SK-N-DZ (cell line): ENCODE measurements at regions not wholly inside any gene's neighbourhood (a gene's known extent, or its start where the extent isn't known, plus 50 kb on each side); places are given as distances from the start of the nearest gene placed in this dataset.

Experiments
- DNase-seq: peaks from one replicate; pipeline ENCODE4 v3.0.0-alpha.2; 2015; ENCODE audit warnings: low spot score

GRCh38 chr5:106907979-106908378, 762.8 kb downstream of the EFNA5 start:
- no peak for DNase-seq

- DNase-seq, result no peak
Measured at GRCh38 chr5:106906199-106906598, 764.5 kb downstream of the EFNA5 start.

DNA sequence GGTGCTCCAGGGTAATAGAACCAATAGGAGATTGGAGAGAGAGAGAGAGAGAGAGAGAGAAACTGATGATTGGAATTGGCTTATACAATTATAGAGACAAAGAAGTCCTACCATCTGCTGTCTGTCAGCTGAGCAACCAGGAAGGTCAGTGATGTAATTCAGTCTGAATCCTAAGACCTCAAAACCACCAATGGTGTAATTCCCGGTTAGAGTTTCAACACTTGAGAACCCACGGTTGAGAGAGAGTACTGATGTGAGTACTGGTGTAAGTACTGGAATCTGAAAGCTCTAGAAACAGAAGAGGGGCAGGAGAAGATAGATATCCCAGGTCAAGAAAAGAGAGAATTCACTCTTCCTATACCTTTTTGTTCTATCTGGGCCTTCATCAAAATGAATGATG, 775.8 kb downstream of the EFNA5 start:
- DNase-seq, result no peak

GRCh38 chr5:106882035-106882434, 788.7 kb downstream of the EFNA5 start:
- DNase-seq, result no peak

GRCh38 chr5:106880656-106881055, 790.1 kb downstream of the EFNA5 start:
- DNase-seq, result no peak

DNA sequence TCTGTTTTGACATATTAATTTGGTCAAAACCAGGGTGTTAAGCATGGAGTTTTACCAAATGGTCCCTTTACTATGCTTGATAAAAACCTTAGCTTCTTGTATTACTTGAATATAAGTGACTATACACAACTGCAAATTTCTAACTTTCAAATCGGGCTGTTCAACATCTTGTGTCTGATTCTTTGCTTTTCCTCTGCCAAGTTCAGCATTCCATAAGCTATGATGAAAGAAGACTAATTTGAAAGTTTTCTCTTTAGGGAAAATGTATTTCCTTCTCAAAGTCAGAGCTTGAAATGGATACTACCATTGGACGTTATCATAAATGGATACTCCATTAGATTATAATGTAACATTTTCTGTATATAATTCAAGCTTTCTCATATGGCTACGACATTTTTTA, 792.9 kb downstream of the EFNA5 start:
- DNase-seq, result no peak

- DNase-seq, result no peak
Measured at GRCh38 chr5:106876665-106877194, 794.0 kb downstream of the EFNA5 start.

- no peak for DNase-seq
Measured at GRCh38 chr5:106876298-106876622, 794.5 kb downstream of the EFNA5 start.

DNA sequence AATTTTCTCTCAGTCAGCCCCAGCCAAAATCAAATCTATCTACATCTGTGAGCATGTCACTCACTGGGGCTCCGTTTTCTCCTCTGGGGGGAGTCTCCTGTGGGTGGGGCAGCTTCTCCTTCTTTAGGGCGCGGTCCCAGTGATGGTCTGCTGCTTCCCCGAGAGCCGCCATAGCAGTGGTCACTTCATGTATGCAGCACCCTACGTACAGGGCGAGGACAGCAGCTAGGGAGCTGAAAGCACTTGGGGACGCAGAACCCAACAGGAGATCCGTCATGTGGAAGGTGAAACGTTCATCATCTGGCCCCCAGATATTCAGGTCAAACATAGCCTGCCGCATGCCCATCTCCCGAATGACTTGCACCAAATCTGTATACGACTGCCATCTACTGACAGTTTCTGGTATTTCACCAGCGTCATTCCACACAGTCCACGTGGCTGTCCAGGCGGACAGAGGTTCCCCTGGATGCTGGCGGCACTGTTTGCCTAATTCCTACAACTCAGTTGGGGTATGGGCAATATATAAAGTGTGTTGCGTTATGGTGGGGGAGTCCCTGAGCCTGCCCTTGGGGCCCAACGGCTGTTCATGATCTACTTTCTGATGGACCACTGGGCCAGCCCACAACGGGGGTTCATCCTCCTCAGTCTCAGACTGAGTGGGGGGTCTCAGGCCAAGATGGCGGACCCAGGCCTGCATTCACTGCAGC, 795.0 kb downstream of the EFNA5 start:
- DNase-seq, result no peak

DNA sequence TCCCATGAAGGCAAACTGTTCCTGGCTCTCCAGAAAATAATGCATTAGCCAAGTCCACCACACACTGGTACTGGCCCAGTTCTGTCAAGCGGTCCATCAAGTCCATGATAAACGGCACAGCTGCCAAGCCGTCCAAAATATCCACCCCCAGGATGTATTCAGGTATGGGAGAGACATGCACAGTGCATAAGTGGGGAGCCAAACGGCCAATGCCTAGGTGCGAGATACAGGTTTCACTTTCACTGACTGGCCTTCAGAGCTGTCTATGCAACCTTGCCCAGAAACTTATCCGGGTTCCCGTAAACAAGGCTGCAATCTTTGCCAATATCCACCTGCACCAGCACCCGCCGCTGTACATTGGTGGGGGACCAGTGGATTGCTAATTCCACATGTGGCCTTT, 795.8 kb downstream of the EFNA5 start:
- no peak for DNase-seq

DNA sequence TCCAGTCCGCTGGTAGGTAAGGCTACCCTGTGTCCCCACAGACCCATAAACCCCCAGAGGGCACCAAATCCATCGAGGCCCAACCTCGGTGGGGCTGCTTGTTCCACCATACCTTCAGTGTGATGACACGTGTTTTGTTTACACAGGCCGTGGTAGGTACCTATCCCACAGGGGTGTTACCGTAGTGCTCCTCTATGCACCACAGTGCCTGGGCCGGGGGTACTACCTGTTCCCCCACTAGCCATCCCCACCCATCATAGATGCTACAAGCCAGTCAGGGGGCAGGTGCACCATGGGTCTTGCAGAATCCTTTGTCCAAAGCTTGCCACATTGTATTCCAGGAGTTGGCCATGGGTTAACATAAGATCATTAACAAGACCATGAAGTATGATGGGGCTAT, 796.2 kb downstream of the EFNA5 start:
- DNase-seq, result no peak

- DNase-seq, result no peak
Measured at GRCh38 chr5:106873568-106873967, 797.2 kb downstream of the EFNA5 start.

DNA sequence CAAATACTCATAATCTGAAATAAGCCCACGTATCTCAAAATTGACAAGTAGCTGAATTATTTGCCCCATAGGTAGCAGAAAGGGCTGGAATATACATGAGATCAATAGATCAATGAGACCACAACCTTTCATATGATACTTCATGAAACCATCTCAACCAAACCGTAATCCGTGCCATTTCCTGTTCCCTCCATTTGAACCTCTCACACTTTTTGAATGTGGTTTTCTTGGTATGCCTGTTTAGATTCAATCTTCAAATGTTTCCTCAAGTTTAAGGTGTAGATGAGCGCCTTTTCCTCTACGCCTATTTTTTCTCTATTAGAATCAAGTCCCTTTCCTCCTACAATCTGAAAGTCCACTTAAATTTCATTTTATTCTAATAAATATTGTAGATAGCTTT, 805.5 kb downstream of the EFNA5 start:
- no peak for DNase-seq

GRCh38 chr5:106862450-106863193, 808.1 kb downstream of the EFNA5 start:
- peak; percentile 13 for DNase-seq

DNA sequence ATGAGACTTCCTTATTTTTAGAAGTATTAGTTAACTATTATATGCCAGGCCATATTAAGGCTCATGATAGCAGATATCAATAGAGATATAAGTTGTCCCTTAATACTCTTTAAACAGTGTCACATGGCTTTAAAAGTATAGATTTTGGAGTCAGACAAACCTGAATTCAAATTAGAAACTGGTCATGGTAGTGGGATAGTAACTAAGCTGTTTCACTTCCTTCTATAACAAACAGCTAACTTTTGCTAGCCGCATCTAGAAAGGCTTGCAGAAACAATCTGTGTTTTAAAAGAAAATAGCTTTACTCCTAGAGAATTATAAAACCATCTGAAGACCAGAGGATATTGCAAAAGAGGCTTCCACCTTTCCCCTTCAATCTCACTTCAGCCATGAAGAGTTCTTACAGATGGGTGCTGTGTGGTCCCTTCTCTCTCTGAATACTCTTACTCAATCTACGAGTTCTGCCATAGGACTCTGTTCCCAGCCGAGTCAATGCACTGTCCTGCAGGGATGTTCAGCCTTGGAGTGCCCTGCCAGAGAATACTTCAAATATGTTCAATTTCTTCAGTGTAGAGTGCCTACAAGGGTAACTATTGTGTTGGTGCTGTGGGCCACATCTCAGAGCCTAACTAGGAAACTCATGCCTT, 810.2 kb downstream of the EFNA5 start:
- no peak for DNase-seq

GRCh38 chr5:106858616-106859015, 812.1 kb downstream of the EFNA5 start:
- DNase-seq, result no peak

DNA sequence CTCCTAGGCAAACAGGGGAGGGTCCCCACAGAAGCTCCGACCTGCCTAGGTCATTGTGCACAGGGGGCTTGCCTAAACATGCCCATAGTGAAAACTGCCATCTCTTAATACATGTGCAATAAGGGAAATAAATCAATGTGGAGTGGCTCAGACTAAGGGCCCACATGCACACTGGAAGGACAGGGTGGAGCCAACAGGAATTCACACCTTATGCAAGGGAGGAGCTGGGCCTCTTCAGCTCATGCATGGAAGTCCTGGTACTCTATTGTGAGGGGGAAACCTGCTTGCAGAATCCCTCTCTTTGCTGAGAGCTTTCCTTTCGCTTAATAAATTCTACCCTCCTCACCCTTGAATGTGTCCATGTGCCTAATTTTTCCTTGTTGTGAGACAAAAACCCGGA, 815.8 kb downstream of the EFNA5 start:
- no peak for DNase-seq

DNA sequence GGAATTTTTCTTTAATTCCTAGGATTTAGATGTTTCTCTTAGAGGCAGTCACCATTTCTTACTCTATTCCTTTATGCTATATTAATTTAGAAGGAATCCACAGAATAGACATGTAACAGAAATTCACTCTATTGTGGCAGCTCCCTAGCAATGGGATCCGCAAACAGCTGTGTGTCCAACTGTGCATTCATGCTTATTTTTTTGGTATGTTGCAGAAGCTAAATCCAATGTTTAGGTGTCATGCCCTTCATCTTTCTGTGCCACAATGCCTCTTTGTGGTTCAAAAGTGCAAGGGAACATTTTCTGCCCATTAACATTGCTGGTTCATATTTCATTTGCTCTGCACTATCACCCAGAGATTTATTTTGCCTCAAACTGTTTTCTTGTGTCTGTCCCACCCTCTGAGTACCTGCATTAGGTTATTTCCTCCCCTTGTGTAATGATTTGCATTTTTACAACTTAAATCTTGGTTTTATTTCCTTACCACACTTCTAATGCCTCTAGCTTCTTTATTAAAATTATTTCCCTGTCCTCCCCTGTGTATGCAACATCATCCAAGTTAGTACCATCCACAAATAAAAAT, 816.5 kb downstream of the EFNA5 start:
- no peak for DNase-seq

DNA sequence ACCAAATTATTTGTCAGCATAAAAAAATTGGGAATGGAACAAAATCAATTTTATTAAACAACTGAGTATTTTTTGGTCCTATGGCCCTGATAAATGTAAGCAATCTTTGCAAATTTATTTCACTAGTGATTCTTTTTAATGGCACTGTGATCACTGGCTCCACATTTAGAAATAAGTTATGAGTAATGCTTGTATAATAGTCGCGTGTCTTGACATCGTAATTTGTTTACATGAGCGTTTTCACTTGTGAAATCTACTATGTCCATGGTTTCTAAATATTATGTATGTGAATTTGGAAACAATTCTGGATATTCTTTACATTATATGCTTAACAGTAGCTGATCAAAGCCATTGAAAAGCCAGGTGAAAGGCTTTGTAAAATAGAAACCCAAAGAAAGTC, 817.5 kb downstream of the EFNA5 start:
- DNase-seq, result no peak

GRCh38 chr5:106849266-106849665, 821.5 kb downstream of the EFNA5 start:
- no peak for DNase-seq

DNA sequence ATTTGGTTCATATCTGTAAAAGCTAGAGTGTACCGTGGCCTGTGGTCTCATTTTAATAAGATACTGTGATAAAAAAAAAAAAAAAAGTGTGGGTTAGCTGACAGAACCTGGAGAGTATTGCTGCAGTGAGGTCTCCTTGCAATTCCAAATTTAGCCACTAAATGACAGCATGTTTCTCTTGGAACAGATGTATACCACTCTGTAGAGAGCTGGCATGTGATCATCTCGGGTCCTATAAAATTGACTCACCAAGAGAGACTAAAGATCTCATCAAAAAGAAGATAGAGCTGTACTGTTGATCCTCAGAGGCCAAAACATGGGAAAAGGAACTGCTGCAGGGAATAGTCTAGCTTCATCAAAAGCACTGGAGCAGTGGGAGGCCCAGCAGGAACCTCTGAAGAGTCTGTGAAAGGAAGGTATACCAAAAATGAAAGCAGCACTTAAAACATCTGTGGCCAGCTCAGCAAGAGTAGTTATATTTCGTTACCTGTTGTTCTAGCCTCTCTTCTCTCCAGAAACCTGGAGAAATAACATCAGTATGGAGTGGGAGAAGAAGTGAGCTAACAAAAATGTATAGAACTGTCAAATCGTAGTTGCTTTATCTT, 826.8 kb downstream of the EFNA5 start:
- peak; percentile 11 for DNase-seq

- no peak for DNase-seq
Measured at GRCh38 chr5:106833517-106833916, 837.2 kb downstream of the EFNA5 start.
